ENCODE measurements at regions not wholly inside any gene's neighbourhood (a gene's known extent, or its start where the extent isn't known, plus 50 kb on each side); places are given as distances from the start of the nearest gene placed in this dataset.

DNA sequence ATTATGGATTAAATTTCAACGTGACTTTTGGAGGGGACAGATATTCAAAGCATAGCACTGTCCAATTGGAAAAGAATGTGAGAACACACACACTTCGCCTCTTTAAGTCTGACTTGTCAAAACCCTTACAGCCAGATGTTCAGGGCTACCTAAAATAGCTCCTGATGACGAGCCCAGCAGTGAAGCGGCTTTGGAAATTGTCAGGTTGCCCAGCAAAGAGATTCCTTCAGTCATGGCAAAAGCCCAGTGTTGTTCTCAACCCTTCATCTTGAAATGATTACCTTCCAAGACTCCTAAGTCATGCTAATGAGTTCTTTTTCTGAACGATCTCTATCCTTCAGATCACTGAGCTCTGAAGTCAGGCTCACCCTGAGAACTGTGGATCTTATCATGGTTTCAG is 436.6 kb downstream of the LRATD1 start:
- Mint-ChIP-seq H3K36me3 (ENCODE audit: unreplicated experiment) (no peaks in the 10 kb centered on the region), H3K4me3 (ENCODE audit: unreplicated experiment) (no peak overlapping the region), H3K4me1 (ENCODE audit: low read depth, unreplicated experiment) (no peaks in the 10 kb centered on the region), H3K27ac (ENCODE audit: unreplicated experiment) (no peak overlapping the region), H3K27me3 (ENCODE audit: unreplicated experiment) (peaks cover 2% of the 10 kb centered on the region), H3K9me3 (ENCODE audit: unreplicated experiment) (peaks cover 3% of the 10 kb centered on the region)
- DNase-seq: no peak
- TF ChIP-seq, protein P1, sequence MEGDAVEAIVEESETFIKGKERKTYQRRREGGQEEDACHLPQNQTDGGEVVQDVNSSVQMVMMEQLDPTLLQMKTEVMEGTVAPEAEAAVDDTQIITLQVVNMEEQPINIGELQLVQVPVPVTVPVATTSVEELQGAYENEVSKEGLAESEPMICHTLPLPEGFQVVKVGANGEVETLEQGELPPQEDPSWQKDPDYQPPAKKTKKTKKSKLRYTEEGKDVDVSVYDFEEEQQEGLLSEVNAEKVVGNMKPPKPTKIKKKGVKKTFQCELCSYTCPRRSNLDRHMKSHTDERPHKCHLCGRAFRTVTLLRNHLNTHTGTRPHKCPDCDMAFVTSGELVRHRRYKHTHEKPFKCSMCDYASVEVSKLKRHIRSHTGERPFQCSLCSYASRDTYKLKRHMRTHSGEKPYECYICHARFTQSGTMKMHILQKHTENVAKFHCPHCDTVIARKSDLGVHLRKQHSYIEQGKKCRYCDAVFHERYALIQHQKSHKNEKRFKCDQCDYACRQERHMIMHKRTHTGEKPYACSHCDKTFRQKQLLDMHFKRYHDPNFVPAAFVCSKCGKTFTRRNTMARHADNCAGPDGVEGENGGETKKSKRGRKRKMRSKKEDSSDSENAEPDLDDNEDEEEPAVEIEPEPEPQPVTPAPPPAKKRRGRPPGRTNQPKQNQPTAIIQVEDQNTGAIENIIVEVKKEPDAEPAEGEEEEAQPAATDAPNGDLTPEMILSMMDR (IDR thresholded peaks at IDR 0.05; ENCODE audit: partially characterized antibody, unreplicated experiment): no peak

DNA sequence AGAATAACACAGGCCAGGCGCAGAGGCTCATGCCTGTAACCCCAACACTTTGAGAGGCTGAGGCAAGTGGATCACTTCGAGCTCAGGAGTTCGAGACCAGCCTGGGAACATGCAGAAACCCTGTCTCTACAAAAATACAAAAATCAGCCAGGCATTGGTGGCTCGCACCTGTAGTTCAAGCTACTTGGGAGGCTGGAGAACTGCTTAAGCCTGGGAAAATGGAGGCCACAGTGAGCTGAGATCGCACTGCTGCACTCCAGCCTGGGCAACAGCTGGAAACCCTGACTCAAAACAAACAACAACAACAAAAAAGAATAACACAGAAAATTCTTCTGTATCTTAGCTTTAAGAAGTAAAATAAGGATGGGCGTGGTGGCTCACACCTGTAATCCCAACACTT is 440.3 kb downstream of the LRATD1 start:
- peaks cover 2% of the 10 kb centered on the region for H3K27me3 Mint-ChIP-seq (ENCODE audit: unreplicated experiment)
- H3K36me3 Mint-ChIP-seq (ENCODE audit: unreplicated experiment): no peaks in the 10 kb centered on the region
- DNase-seq: no peak

DNA sequence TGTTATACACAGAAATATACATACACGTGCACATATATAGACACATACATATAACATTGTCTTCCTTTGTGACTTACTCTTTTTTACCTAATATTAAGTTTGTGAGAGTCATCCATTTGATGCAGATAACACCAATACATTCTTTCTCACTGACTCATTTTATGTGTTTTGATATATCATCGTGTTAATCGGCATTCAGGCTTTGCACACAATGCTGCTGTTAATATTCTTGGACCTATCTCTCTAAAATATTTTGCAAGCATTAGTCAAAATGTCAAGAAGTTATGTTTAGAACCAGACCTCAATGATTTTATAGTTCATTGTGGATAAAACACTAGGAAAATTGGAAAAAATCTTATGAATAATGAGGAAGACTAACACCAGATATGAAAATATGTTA is 441.1 kb downstream of the LRATD1 start:
- no peaks in the 10 kb centered on the region for H3K36me3 Mint-ChIP-seq (ENCODE audit: unreplicated experiment)
- no peak for DNase-seq
- peaks cover 1% of the 10 kb centered on the region for H3K9me3 Mint-ChIP-seq (ENCODE audit: unreplicated experiment)
- H3K27me3 Mint-ChIP-seq (ENCODE audit: unreplicated experiment): peaks cover 2% of the 10 kb centered on the region
- TF ChIP-seq, protein P1 (IDR thresholded peaks at IDR 0.05; ENCODE audit: partially characterized antibody, unreplicated experiment): no peak
- no peaks in the 10 kb centered on the region for H3K4me1 Mint-ChIP-seq (ENCODE audit: low read depth, unreplicated experiment)
- no peak overlapping the region for H3K27ac Mint-ChIP-seq (ENCODE audit: unreplicated experiment)
- no peak overlapping the region for H3K4me3 Mint-ChIP-seq (ENCODE audit: unreplicated experiment)

More for the DNA sequence above, 440.3 kb downstream of the LRATD1 start:
- H3K4me3 Mint-ChIP-seq (ENCODE audit: unreplicated experiment): no peak overlapping the region
- TF ChIP-seq, protein P1 (IDR thresholded peaks at IDR 0.05; ENCODE audit: partially characterized antibody, unreplicated experiment): no peak
- H3K27ac Mint-ChIP-seq (ENCODE audit: unreplicated experiment): no peak overlapping the region
- no peaks in the 10 kb centered on the region for H3K4me1 Mint-ChIP-seq (ENCODE audit: low read depth, unreplicated experiment)
- peaks cover 1% of the 10 kb centered on the region for H3K9me3 Mint-ChIP-seq (ENCODE audit: unreplicated experiment)

DNA sequence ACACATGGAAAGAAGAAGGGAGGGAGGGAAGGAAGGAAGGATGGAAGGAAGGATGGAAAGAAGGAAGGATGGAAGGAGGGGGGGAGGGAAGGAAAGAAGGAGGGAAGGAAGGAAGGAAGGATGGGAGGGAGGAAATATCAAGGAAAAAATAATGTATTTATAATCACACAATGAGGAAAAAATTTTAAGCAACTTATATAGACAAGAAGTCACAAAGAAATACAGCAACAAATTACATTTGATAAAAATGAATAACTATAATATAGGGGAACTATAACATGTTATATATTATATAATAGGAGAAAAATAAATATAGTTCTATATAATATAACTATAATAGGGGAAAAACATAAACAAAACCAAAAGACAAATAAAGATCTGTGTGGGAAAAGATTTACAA is 441.8 kb downstream of the LRATD1 start:
- no peak for DNase-seq
- peaks cover 2% of the 10 kb centered on the region for H3K27me3 Mint-ChIP-seq (ENCODE audit: unreplicated experiment)

More for the DNA sequence above, 441.8 kb downstream of the LRATD1 start:
- H3K36me3 Mint-ChIP-seq (ENCODE audit: unreplicated experiment): no peaks in the 10 kb centered on the region
- TF ChIP-seq, protein P1 (IDR thresholded peaks at IDR 0.05; ENCODE audit: partially characterized antibody, unreplicated experiment): no peak
- no peaks in the 10 kb centered on the region for H3K4me1 Mint-ChIP-seq (ENCODE audit: low read depth, unreplicated experiment)
- no peak overlapping the region for H3K4me3 Mint-ChIP-seq (ENCODE audit: unreplicated experiment)
- no peak overlapping the region for H3K27ac Mint-ChIP-seq (ENCODE audit: unreplicated experiment)
- H3K9me3 Mint-ChIP-seq (ENCODE audit: unreplicated experiment): peaks cover 1% of the 10 kb centered on the region
